ENCODE measurements at regions not wholly inside any gene's neighbourhood (a gene's known extent, or its start where the extent isn't known, plus 50 kb on each side); places are given as distances from the start of the nearest gene placed in this dataset.

DNA sequence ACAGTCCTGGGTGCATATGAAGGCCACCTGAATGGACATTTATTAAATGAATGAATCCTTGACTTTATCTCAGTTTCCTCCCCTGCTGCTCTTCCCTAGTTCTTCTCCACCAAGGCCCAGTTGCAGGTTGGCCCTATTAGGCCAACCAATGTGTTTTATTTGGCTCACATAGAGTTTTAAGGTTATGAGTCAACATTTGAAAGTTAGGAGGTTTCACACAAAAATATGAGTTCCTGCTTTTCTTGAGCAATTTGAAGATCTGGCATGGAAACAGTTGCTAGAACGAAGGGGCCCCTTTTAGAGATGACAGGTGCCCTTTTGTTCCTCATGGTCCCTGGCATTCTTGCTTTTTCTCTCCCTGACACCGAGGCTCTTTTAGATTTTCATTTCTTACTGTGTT, 83.0 kb upstream of the PDZRN3 start:
- Histone ChIP-seq H3K36me3 (ENCODE audit: control insufficient read depth in 4 of 4, insufficient read depth in 3 of 4, low read depth in 1 of 4, low read length in 3 of 4) (no peaks in the 10 kb centered on the region), H3K9me3 (ENCODE audit: control insufficient read depth in 4 of 4, low read length in 3 of 4) (no peaks in the 10 kb centered on the region), H3K27ac (ENCODE audit: low read depth in 1 of 2, low read length in 2 of 2) (no peak overlapping the region), H3K4me3 (ENCODE audit: low read depth in 1 of 3, low read length in 3 of 3) (no peak overlapping the region), H3K9ac (ENCODE audit: low read depth in 1 of 2, low read length in 2 of 2) (no peak overlapping the region), H3K4me1 (ENCODE audit: control insufficient read depth in 4 of 4, insufficient read depth in 4 of 4, low read length in 3 of 4) (no peaks in the 10 kb centered on the region), H3K27me3 (ENCODE audit: control insufficient read depth in 4 of 4, insufficient read depth in 4 of 4, low read length in 3 of 4) (no peaks in the 10 kb centered on the region)
- TF ChIP-seq ZBTB33 (IDR thresholded peaks at IDR 0.05), result no peak
- TF ChIP-seq, protein P1, sequence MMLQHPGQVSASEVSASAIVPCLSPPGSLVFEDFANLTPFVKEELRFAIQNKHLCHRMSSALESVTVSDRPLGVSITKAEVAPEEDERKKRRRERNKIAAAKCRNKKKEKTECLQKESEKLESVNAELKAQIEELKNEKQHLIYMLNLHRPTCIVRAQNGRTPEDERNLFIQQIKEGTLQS (IDR thresholded peaks at IDR 0.05), result no peak
- TF ChIP-seq FOXA1 (IDR thresholded peaks at IDR 0.05), result no peak
- TF ChIP-seq, protein P2, sequence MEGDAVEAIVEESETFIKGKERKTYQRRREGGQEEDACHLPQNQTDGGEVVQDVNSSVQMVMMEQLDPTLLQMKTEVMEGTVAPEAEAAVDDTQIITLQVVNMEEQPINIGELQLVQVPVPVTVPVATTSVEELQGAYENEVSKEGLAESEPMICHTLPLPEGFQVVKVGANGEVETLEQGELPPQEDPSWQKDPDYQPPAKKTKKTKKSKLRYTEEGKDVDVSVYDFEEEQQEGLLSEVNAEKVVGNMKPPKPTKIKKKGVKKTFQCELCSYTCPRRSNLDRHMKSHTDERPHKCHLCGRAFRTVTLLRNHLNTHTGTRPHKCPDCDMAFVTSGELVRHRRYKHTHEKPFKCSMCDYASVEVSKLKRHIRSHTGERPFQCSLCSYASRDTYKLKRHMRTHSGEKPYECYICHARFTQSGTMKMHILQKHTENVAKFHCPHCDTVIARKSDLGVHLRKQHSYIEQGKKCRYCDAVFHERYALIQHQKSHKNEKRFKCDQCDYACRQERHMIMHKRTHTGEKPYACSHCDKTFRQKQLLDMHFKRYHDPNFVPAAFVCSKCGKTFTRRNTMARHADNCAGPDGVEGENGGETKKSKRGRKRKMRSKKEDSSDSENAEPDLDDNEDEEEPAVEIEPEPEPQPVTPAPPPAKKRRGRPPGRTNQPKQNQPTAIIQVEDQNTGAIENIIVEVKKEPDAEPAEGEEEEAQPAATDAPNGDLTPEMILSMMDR (IDR thresholded peaks at IDR 0.05; ENCODE audit: low read depth, low read length, missing input control), result no peak
- no peak for DNase-seq (ENCODE audit: low spot score)
- WGBS, result 69% methylated on average over 2 of the region's 2 CpGs

DNA sequence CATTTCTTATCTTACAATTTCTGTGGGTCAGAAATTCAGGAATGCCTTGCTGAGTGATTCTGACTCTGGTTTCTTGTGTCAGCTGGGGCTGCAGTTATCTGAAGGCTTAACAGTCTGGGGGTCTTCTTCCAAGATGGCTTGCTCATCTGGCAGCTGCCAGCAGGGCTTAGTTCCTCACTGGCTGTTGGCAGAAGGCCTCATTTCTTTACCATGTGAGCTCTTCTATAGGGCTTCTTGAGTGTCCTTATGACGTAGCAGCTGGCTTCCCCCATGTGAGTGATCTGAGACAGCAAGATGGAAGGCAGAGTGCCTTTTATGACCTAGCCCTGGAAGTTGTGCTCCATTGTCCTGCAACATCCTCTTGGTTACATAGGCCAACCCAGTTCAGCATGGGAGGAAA, 82.0 kb upstream of the PDZRN3 start:
- WGBS, result 85% methylated on average over 1 of the region's 1 CpG

More for the DNA sequence above, 82.0 kb upstream of the PDZRN3 start:
- no peak for TF ChIP-seq NR2F2 (IDR thresholded peaks at IDR 0.05)
- TF ChIP-seq, protein P2 (IDR thresholded peaks at IDR 0.05; ENCODE audit: low read depth, low read length, missing input control), result no peak
- no peak for TF ChIP-seq JUND (IDR thresholded peaks at IDR 0.05)
- TF ChIP-seq EGR1 (IDR thresholded peaks at IDR 0.05; ENCODE audit: low read depth in 2 of 2), result no peak
- no peak for TF ChIP-seq SP1 (IDR thresholded peaks at IDR 0.05)
- TF ChIP-seq ZBTB33 (IDR thresholded peaks at IDR 0.05), result no peak
- TF ChIP-seq FOXA2 (IDR thresholded peaks at IDR 0.05), result no peak
- TF ChIP-seq YY1 (IDR thresholded peaks at IDR 0.05), result no peak
- TF ChIP-seq, protein P1 (IDR thresholded peaks at IDR 0.05), result no peak
- TF ChIP-seq REST (IDR thresholded peaks at IDR 0.05), result no peak
- TF ChIP-seq HNF4G (IDR thresholded peaks at IDR 0.05), result no peak
- TF ChIP-seq RXRA (IDR thresholded peaks at IDR 0.05), result no peak
- TF ChIP-seq MAX (IDR thresholded peaks at IDR 0.05), result no peak
- TF ChIP-seq GABPA (IDR thresholded peaks at IDR 0.05 in 1 of 2, conservative IDR thresholded peaks at IDR 0.05 in 1 of 2), result no peak
- no peak for TF ChIP-seq RAD21 (IDR thresholded peaks at IDR 0.05)
- TF ChIP-seq TAF1 (conservative IDR thresholded peaks at IDR 0.05), result no peak
- Histone ChIP-seq H3K4me3 (ENCODE audit: low read depth in 1 of 3, low read length in 3 of 3) (no peak overlapping the region), H3K27me3 (ENCODE audit: control insufficient read depth in 4 of 4, insufficient read depth in 4 of 4, low read length in 3 of 4) (no peaks in the 10 kb centered on the region), H3K9me3 (ENCODE audit: control insufficient read depth in 4 of 4, low read length in 3 of 4) (no peaks in the 10 kb centered on the region), H3K9ac (ENCODE audit: low read depth in 1 of 2, low read length in 2 of 2) (no peak overlapping the region), H3K36me3 (ENCODE audit: control insufficient read depth in 4 of 4, insufficient read depth in 3 of 4, low read depth in 1 of 4, low read length in 3 of 4) (no peaks in the 10 kb centered on the region), H3K4me1 (ENCODE audit: control insufficient read depth in 4 of 4, insufficient read depth in 4 of 4, low read length in 3 of 4) (no peaks in the 10 kb centered on the region), H3K27ac (ENCODE audit: low read depth in 1 of 2, low read length in 2 of 2) (no peak overlapping the region)
- no peak for DNase-seq (ENCODE audit: low spot score)
